MCF 10A (cell line): ENCODE measurements at regions not wholly inside any gene's neighbourhood (a gene's known extent, or its start where the extent isn't known, plus 50 kb on each side); places are given as distances from the start of the nearest gene placed in this dataset.

Experiments
- BruUV-seq: library from RNA; stranded (reverse); fragments of 400-500 nt; replicated peaks from 2 replicates; lab custom pipeline; 2021; lab: Mats Ljungman, UMichigan
- CTCF ChIA-PET: fragments of 300-600 bp; sonication (Branson Sonifier 250); formaldehyde crosslinking; extraction: SDS; loops from one replicate; lab custom pipeline; 2021; ENCODE audit warnings: antibody characterized with exemption, inconsistent platforms; lab: Yijun Ruan, JAX
- POLR2A ChIA-PET: fragments of 300-600, 350-650 bp; sonication (Branson Sonifier 250); formaldehyde crosslinking; extraction: SDS; loops from one replicate; lab custom pipeline; 2020; ENCODE audit warnings: antibody characterized with exemption, inconsistent platforms; lab: Yijun Ruan, JAX
- DNase-seq: peaks from one replicate; pipeline ENCODE4 v3.0.0-alpha.2; 2018; ENCODE audit not compliant: unreplicated experiment
- H3K27ac Mint-ChIP-seq: one replicate; pipeline ENCODE4 v1.8.0; 2022; ENCODE audit warnings: mild to moderate bottlenecking, low read depth, mixed read lengths; ENCODE audit not compliant: unreplicated experiment
- H3K27me3 Mint-ChIP-seq: one replicate; pipeline ENCODE4 v1.8.0; 2022; ENCODE audit warnings: mixed read lengths; ENCODE audit not compliant: insufficient read depth, unreplicated experiment
- H3K36me3 Mint-ChIP-seq: one replicate; pipeline ENCODE4 v1.8.0; 2022; ENCODE audit warnings: mild to moderate bottlenecking, moderate library complexity, mixed read lengths; ENCODE audit not compliant: insufficient read depth, unreplicated experiment
- H3K4me1 Mint-ChIP-seq: one replicate; pipeline ENCODE4 v1.8.0; 2022; ENCODE audit warnings: mixed read lengths; ENCODE audit not compliant: insufficient read depth, unreplicated experiment
- H3K4me3 Mint-ChIP-seq: one replicate; pipeline ENCODE4 v1.8.0; 2022; ENCODE audit warnings: mild to moderate bottlenecking, moderate library complexity, mixed read lengths; ENCODE audit not compliant: unreplicated experiment
- H3K9me3 Mint-ChIP-seq: one replicate; pipeline ENCODE4 v1.8.0; 2022; ENCODE audit warnings: mixed read lengths; ENCODE audit not compliant: unreplicated experiment
- intact Hi-C: fragments of 100-400 bp; cut with micrococcal nuclease; formaldehyde crosslinking; loops from 2 replicates; pipeline ENCODE4 v1.14.1; 2022
- TF ChIP-seq, protein P1 (sequence below): fragments of 200-600 bp; IDR thresholded peaks from one replicate; pipeline ENCODE4 v1.8.0; 2022; ENCODE audit warnings: antibody characterized with exemption, mild to moderate bottlenecking; ENCODE audit not compliant: unreplicated experiment

DNA sequence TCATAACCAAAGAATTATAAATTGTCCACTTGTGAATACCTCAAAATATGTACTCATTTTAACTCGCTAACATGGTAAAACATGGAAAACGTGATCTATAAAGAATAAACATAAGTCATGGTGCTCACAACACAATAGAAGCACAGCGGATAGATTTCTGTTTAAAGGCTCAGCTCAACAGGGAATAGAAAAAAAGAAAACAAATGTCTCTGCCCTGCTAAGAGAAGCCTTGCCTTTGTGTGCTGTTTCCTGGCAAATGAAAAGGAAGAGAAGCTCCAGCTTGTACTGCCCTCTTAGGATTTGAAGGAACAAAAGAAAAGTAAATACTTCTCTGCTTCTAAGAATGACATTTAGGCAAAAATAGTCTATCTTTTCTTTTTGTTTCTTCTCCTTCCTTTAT lies 121.0 kb upstream of the KRR1 start:
- intact Hi-C loops, result no loop called here
- TF ChIP-seq, protein P1, sequence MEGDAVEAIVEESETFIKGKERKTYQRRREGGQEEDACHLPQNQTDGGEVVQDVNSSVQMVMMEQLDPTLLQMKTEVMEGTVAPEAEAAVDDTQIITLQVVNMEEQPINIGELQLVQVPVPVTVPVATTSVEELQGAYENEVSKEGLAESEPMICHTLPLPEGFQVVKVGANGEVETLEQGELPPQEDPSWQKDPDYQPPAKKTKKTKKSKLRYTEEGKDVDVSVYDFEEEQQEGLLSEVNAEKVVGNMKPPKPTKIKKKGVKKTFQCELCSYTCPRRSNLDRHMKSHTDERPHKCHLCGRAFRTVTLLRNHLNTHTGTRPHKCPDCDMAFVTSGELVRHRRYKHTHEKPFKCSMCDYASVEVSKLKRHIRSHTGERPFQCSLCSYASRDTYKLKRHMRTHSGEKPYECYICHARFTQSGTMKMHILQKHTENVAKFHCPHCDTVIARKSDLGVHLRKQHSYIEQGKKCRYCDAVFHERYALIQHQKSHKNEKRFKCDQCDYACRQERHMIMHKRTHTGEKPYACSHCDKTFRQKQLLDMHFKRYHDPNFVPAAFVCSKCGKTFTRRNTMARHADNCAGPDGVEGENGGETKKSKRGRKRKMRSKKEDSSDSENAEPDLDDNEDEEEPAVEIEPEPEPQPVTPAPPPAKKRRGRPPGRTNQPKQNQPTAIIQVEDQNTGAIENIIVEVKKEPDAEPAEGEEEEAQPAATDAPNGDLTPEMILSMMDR, result no peak
- no peaks in the 10 kb centered on the region for H3K27me3 Mint-ChIP-seq
- peaks cover 16% of the 10 kb centered on the region for H3K4me1 Mint-ChIP-seq
- H3K4me3 Mint-ChIP-seq, result no peak overlapping the region
- DNase-seq, result no peak
- no peaks in the 10 kb centered on the region for H3K9me3 Mint-ChIP-seq
- H3K36me3 Mint-ChIP-seq, result no peaks in the 10 kb centered on the region
- ChIA-PET POLR2A (interaction anchor here (0.6 to 0.8 kb wide), 3 partner anchors 8 to 76 kb away, joined by 3 to 4 read pairs (median 3); no protein-coding TSS in a partner anchor), CTCF (interaction anchor here (1.1 kb wide), 1 partner anchor 8 kb away, joined by 3 read pairs; no protein-coding TSS in a partner anchor)
- no TSS peak for BruUV-seq
- no peak overlapping the region for H3K27ac Mint-ChIP-seq

DNA sequence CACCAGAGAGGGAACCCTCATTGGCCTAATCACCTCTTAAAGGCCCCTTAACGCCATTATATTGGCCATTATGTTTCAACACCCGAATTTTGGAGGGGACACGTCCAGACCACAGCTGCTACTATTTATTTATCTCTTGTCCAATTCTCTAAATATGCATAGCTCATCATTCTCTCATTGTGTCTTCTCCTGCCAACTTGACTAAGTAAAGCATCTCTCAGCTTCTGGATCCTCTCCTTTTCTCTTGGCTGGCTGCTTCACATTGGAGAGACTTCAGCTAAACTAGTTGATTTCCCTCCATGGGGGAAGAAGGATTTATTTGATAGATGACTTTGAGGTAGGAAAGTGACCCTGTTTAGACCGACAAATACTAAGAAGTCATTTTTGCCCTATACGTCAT lies 120.4 kb upstream of the KRR1 start:
- intact Hi-C loops, result no loop called here
- Mint-ChIP-seq H3K27ac (no peak overlapping the region), H3K4me1 (peaks cover 15% of the 10 kb centered on the region), H3K36me3 (no peaks in the 10 kb centered on the region), H3K9me3 (no peaks in the 10 kb centered on the region), H3K27me3 (no peaks in the 10 kb centered on the region), H3K4me3 (no peak overlapping the region)
- BruUV-seq, result no TSS peak
- ChIA-PET POLR2A (interaction anchor here (0.6 kb wide), 1 partner anchor 28 kb away, joined by 3 read pairs; no protein-coding TSS in a partner anchor), CTCF (interaction anchor here (1.1 kb wide), 1 partner anchor 7 kb away, joined by 3 read pairs; no protein-coding TSS in a partner anchor)
- no peak for DNase-seq
- TF ChIP-seq, protein P1, result no peak

DNA sequence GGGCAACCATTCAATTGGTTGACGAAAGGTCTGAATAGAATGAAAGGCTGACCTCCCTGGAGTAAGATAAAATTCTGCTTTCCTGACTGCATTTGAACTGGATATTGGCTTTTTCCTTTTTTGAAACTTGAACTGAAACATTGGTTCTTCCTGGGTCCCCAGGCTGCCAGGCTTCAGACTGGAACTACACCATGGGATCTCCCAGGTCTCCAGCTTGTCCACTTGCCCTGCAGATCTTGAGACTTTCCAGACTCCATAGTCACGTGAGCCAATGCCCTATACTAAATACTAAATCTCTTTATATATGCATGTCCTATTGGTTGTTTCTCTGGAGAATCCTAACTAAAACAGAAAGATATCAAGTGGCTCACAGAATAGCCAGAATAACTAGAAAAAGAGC lies 118.7 kb upstream of the KRR1 start:
- Mint-ChIP-seq H3K4me1 (no peaks in the 10 kb centered on the region), H3K36me3 (no peaks in the 10 kb centered on the region), H3K4me3 (no peak overlapping the region), H3K9me3 (no peaks in the 10 kb centered on the region), H3K27me3 (no peaks in the 10 kb centered on the region), H3K27ac (no peak overlapping the region)
- intact Hi-C loops, result no loop called here
- DNase-seq, result no peak
- BruUV-seq, result no TSS peak
- TF ChIP-seq, protein P1, result no peak
- ChIA-PET POLR2A (interaction anchor here (0.5 kb wide), 1 partner anchor 29 kb away, joined by 3 read pairs; no protein-coding TSS in a partner anchor), CTCF (interaction anchor here (0.9 kb wide), 1 partner anchor 10 kb away, joined by 3 read pairs; no protein-coding TSS in a partner anchor)

DNA sequence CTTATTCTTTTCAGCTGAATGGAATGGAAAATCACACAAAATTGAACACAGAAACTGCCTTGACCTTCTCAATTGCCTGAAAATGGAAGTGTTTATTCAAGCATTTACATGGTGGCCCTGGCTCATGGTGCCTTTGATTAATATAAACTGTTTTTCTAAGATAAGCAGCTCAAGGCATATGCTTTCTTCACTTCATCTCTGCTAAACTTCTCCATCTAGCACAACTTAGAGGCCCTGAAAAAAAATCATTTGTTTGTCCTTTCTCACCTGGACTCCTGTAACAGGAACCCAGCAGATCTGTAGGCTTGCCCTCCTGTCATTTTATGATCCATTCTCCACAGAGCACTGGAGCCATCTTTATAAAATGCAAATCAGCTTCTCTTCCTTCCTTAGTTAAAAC lies 117.5 kb upstream of the KRR1 start:
- Mint-ChIP-seq H3K27me3 (no peaks in the 10 kb centered on the region), H3K4me1 (peaks cover 6% of the 10 kb centered on the region), H3K4me3 (no peak overlapping the region), H3K9me3 (no peaks in the 10 kb centered on the region), H3K36me3 (no peaks in the 10 kb centered on the region), H3K27ac (no peak overlapping the region)
- DNase-seq, result no peak
- no TSS peak for BruUV-seq
- TF ChIP-seq, protein P1, result no peak
- ChIA-PET CTCF (interaction anchor here (0.6 to 1.1 kb wide), 3 partner anchors 9 to 418 kb away, joined by 3 to 5 read pairs (median 4); no protein-coding TSS in a partner anchor), POLR2A (interaction anchor here (0.9 to 2.6 kb wide), 2 partner anchors 9 to 403 kb away, joined by 3 to 20 read pairs; partner anchors contain the start of gene PHLDA1)
- intact Hi-C loops, result loop anchor here (10.0 kb wide), 1 partner anchor 96 kb away; no protein-coding TSS in a partner anchor
